OCI-LY7 (cell line): ENCODE measurements at regions not wholly inside any gene's neighbourhood (a gene's known extent, or its start where the extent isn't known, plus 50 kb on each side); places are given as distances from the start of the nearest gene placed in this dataset.

Experiments used
- BruUV-seq: library from RNA; stranded (reverse); fragments of 400-500 nt; replicated peaks from 2 replicates; lab custom pipeline; 2021; lab: Mats Ljungman, UMichigan
- CTCF ChIA-PET: fragments of 300-600 bp; sonication (Branson Sonifier 250); formaldehyde crosslinking; loops from one replicate; lab custom pipeline; 2022; ENCODE audit warnings: antibody characterized with exemption; ENCODE audit not compliant: unreplicated experiment; lab: Charles Lee
- POLR2A ChIA-PET: fragments of 300-600 bp; sonication (Branson Sonifier 250); formaldehyde crosslinking; loops from one replicate; lab custom pipeline; 2022; ENCODE audit warnings: antibody characterized with exemption; lab: Charles Lee
- DNase-seq: peaks from one replicate; pipeline ENCODE4 v3.0.0-alpha.2; 2015; ENCODE audit warnings: low spot score
- H2AFZ ChIP-seq: fragments of 200-600 bp; sonication (generic), shearing (Covaris generic); 2 replicates; pipeline ENCODE4 v1.6.1; 2014; ENCODE audit warnings: mild to moderate bottlenecking, antibody characterized with exemption, low read length, moderate library complexity
- H3K27ac ChIP-seq: fragments of 200-600 bp; sonication (generic); 2 replicates; pipeline ENCODE4 v1.5.1; 2014; ENCODE audit warnings: mixed run types, low read depth, mild to moderate bottlenecking, moderate library complexity, low read length, inconsistent platforms; ENCODE audit not compliant: poor library complexity, severe bottlenecking
- H3K36me3 ChIP-seq: fragments of 200-600 bp; sonication (generic); 2 replicates; pipeline ENCODE4 v1.6.1; 2014; ENCODE audit warnings: mild to moderate bottlenecking, antibody characterized with exemption, low read length, moderate library complexity, mixed read lengths; ENCODE audit not compliant: insufficient read depth
- H3K4me1 ChIP-seq: fragments of 200-600 bp; sonication (generic); 2 replicates; pipeline ENCODE4 v1.5.1; 2014; ENCODE audit warnings: mild to moderate bottlenecking, low read length; ENCODE audit not compliant: insufficient read depth, poor library complexity, severe bottlenecking
- H3K4me2 ChIP-seq: fragments of 200-600 bp; sonication (generic); 2 replicates; pipeline ENCODE4 v1.6.1; 2014; ENCODE audit warnings: mild to moderate bottlenecking, low read length
- H3K4me3 ChIP-seq: fragments of 200-600 bp; sonication (generic); 2 replicates; pipeline ENCODE4 v1.5.1; 2014; ENCODE audit warnings: mild to moderate bottlenecking, low read depth, low read length; ENCODE audit not compliant: poor library complexity, severe bottlenecking
- H3K79me2 ChIP-seq: fragments of 200-600 bp; sonication (generic); 2 replicates; pipeline ENCODE4 v1.6.1; 2016; ENCODE audit warnings: low read depth, mild to moderate bottlenecking, low read length, moderate library complexity, mixed read lengths; ENCODE audit not compliant: insufficient read depth
- H3K9me2 ChIP-seq: fragments of 200-600 bp; sonication (generic); 2 replicates; pipeline ENCODE4 v1.6.1; 2016; ENCODE audit warnings: mild to moderate bottlenecking, low read length, mixed read lengths; ENCODE audit not compliant: insufficient read depth
- H3K9me3 ChIP-seq: fragments of 200-600 bp; sonication (generic); 2 replicates; pipeline ENCODE4 v1.6.1; 2014; ENCODE audit warnings: mild to moderate bottlenecking, mixed run types, low read length, mixed read lengths
- H4K20me1 ChIP-seq: fragments of 200-600 bp; sonication (generic); 2 replicates; pipeline ENCODE4 v1.6.1; 2014; ENCODE audit warnings: mild to moderate bottlenecking, antibody characterized with exemption, low read length, moderate library complexity, mixed read lengths; ENCODE audit not compliant: insufficient read depth
- CTCF ChIP-seq: fragments of 200-600 bp; sonication (generic); conservative IDR thresholded peaks from 2 replicates; pipeline ENCODE4 v1.5.1; 2014; ENCODE audit warnings: mild to moderate bottlenecking, antibody characterized with exemption, low read length, moderate library complexity, mixed read lengths
- EZH2phosphoT487 ChIP-seq: fragments of 200-600 bp; sonication (generic); IDR thresholded peaks from 2 replicates; pipeline ENCODE4 v1.6.1; 2018; ENCODE audit warnings: low read depth, borderline replicate concordance, mild to moderate bottlenecking, mixed run types, antibody characterized with exemption, low read length, moderate library complexity, mixed read lengths
- intact Hi-C: fragments of 100-400 bp; cut with micrococcal nuclease; formaldehyde crosslinking; loops from one replicate; pipeline ENCODE4 v1.10.0; 2022; ENCODE audit not compliant: unreplicated experiment

GRCh38 chr1:101409102-101409501 lies 172.3 kb downstream of the S1PR1 start:
- H2AFZ ChIP-seq = no peak overlapping the region; the same call in 1 of the 2 replicates
- POLR2A ChIA-PET = interaction anchor here (0.7 to 3.8 kb wide), 10 partner anchors 9 to 139 kb away, joined by 3 to 20 read pairs (median 6); no protein-coding TSS in a partner anchor
- peak overlapping the region; percentile 75 for H3K4me2 ChIP-seq
- H3K4me1 ChIP-seq = peaks cover 55% of the 10 kb centered on the region
- H4K20me1 ChIP-seq = no peaks in the 10 kb centered on the region; the same call in 1 of the 2 replicates
- intact Hi-C loops = loop anchor here (5.0 kb wide), 1 partner anchor 52 kb away; no protein-coding TSS in a partner anchor
- H3K79me2 ChIP-seq = no peaks in the 10 kb centered on the region
- CTCF ChIA-PET = no interaction called here
- no peaks in the 10 kb centered on the region for H3K9me2 ChIP-seq
- TF ChIP-seq CTCF (no peak), EZH2phosphoT487 (no peak)
- H3K9me3 ChIP-seq = no peaks in the 10 kb centered on the region
- no peak overlapping the region for H3K27ac ChIP-seq
- H3K36me3 ChIP-seq = no peaks in the 10 kb centered on the region
- no TSS peak for BruUV-seq
- DNase-seq = no peak
- peak overlapping the region; percentile 39 for H3K4me3 ChIP-seq

- no TSS peak for BruUV-seq
- Histone ChIP-seq H4K20me1 (no peaks in the 10 kb centered on the region; the same call in 1 of the 2 replicates), H3K4me1 (peaks cover 55% of the 10 kb centered on the region), H3K9me3 (no peaks in the 10 kb centered on the region), H3K9me2 (no peaks in the 10 kb centered on the region), H3K4me3 (no peak overlapping the region), H3K4me2 (peak overlapping the region; percentile 75), H3K36me3 (no peaks in the 10 kb centered on the region), H2AFZ (peak overlapping the region; percentile 27; the same call in 1 of the 2 replicates), H3K79me2 (no peaks in the 10 kb centered on the region), H3K27ac (no peak overlapping the region)
- POLR2A ChIA-PET = interaction anchor here (0.6 to 3.8 kb wide), 3 partner anchors 10 to 174 kb away, joined by 6 to 20 read pairs (median 7); no protein-coding TSS in a partner anchor
- intact Hi-C loops = no loop called here
- CTCF ChIA-PET = interaction anchor here (1.3 kb wide), 1 partner anchor 28 kb away, joined by 5 read pairs; no protein-coding TSS in a partner anchor
- peak; percentile 30 for DNase-seq
- TF ChIP-seq EZH2phosphoT487 (no peak), CTCF (no peak)
These were observed 173.4 kb downstream of the S1PR1 start for GRCh38 chr1:101410048-101410878.
